Mesodermal cell (in vitro differentiated cells): ENCODE measurements at regions not wholly inside any gene's neighbourhood (a gene's known extent, or its start where the extent isn't known, plus 50 kb on each side); places are given as distances from the start of the nearest gene placed in this dataset.

Source experiments
- H3K27ac ChIP-seq: 2 replicates; pipeline ENCODE4 v1.7.0; 2013; ENCODE audit warnings: mild to moderate bottlenecking, low read depth, low read length, moderate library complexity; ENCODE audit not compliant: severe bottlenecking
- H3K36me3 ChIP-seq: 2 replicates; pipeline ENCODE4 v1.7.1; 2013; ENCODE audit warnings: mild to moderate bottlenecking, low read length, moderate library complexity; ENCODE audit not compliant: control insufficient read depth, insufficient read depth
- H3K4me1 ChIP-seq: one replicate; pipeline ENCODE4 v1.7.1; 2013; ENCODE audit warnings: mild to moderate bottlenecking, low read length; ENCODE audit not compliant: insufficient read depth, control insufficient read depth, poor library complexity, severe bottlenecking
- H3K4me3 ChIP-seq: 2 replicates; pipeline ENCODE4 v1.7.0; 2013; ENCODE audit warnings: low read length, control low read depth, mild to moderate bottlenecking; ENCODE audit not compliant: insufficient read depth, poor library complexity, severe bottlenecking; ENCODE audit errors: extremely low read depth
- H3K9me3 ChIP-seq: 2 replicates; pipeline ENCODE4 v1.7.1; 2013; ENCODE audit warnings: mild to moderate bottlenecking, low read length, moderate library complexity; ENCODE audit not compliant: control insufficient read depth
- WGBS, 2 experiments: methylation state at CpG; one replicate each; pipeline ENCODE4 v1.1.5; 2013; ENCODE audit warnings: missing lambda C conversion rate in 2 of 2; ENCODE audit not compliant: insufficient coverage in 2 of 2; 5-methylcytosine and 5-hydroxymethylcytosine counted together

GRCh38 chr7:156173346-156173745, 361.1 kb upstream of the SHH start:
- WGBS, 2 experiments = 88 to 90% methylated on average over 12 to 13 of the region's 13 CpGs
- H3K27ac ChIP-seq = no peak overlapping the region
- no peaks in the 10 kb centered on the region for H3K9me3 ChIP-seq
- no peaks in the 10 kb centered on the region for H3K36me3 ChIP-seq
- H3K4me1 ChIP-seq = no peaks in the 10 kb centered on the region
- H3K4me3 ChIP-seq = no peak overlapping the region

GRCh38 chr7:156172638-156173037, 360.4 kb upstream of the SHH start:
- WGBS, 2 experiments = 74 to 78% methylated on average over 5 of the region's 6 CpGs
- no peaks in the 10 kb centered on the region for H3K36me3 ChIP-seq
- H3K4me3 ChIP-seq = no peak overlapping the region
- no peak overlapping the region for H3K27ac ChIP-seq
- H3K9me3 ChIP-seq = no peaks in the 10 kb centered on the region
- no peaks in the 10 kb centered on the region for H3K4me1 ChIP-seq

GRCh38 chr7:156169474-156170370, 357.5 kb upstream of the SHH start:
- Histone ChIP-seq H3K4me1 (no peaks in the 10 kb centered on the region), H3K36me3 (no peaks in the 10 kb centered on the region), H3K27ac (no peak overlapping the region), H3K4me3 (no peak overlapping the region), H3K9me3 (no peaks in the 10 kb centered on the region)
- WGBS, 2 experiments = 77 to 82% methylated on average over 18 to 19 of the region's 32 CpGs

GRCh38 chr7:156168434-156168833, 356.2 kb upstream of the SHH start:
- whole genome bisulfite sequencing, 2 experiments = 93 to 98% methylated on average over 7 to 12 of the region's 18 CpGs

GRCh38 chr7:156167987-156168386, 355.7 kb upstream of the SHH start:
- 100% methylated on average over 3 to 4 of the region's 5 CpGs for WGBS, 2 experiments
- H3K27ac ChIP-seq = no peak overlapping the region
- no peaks in the 10 kb centered on the region for H3K36me3 ChIP-seq
- no peaks in the 10 kb centered on the region for H3K4me1 ChIP-seq
- no peak overlapping the region for H3K4me3 ChIP-seq
- H3K9me3 ChIP-seq = no peaks in the 10 kb centered on the region

More at GRCh38 chr7:156168434-156168833, 356.2 kb upstream of the SHH start:
- H3K9me3 ChIP-seq = no peaks in the 10 kb centered on the region
- H3K4me1 ChIP-seq = no peaks in the 10 kb centered on the region
- H3K36me3 ChIP-seq = no peaks in the 10 kb centered on the region
- no peak overlapping the region for H3K4me3 ChIP-seq
- H3K27ac ChIP-seq = no peak overlapping the region

- Histone ChIP-seq H3K9me3 (no peaks in the 10 kb centered on the region), H3K4me1 (no peaks in the 10 kb centered on the region), H3K36me3 (no peaks in the 10 kb centered on the region), H3K27ac (no peak overlapping the region), H3K4me3 (no peak overlapping the region)
- 84 to 86% methylated on average over 10 of the region's 10 CpGs for WGBS, 2 experiments
Measured at GRCh38 chr7:156167417-156167807, 355.1 kb upstream of the SHH start.

- 92 to 95% methylated on average over 9 to 11 of the region's 12 CpGs for WGBS, 2 experiments
- no peak overlapping the region for H3K27ac ChIP-seq
- H3K9me3 ChIP-seq = no peaks in the 10 kb centered on the region
- no peaks in the 10 kb centered on the region for H3K4me1 ChIP-seq
- no peaks in the 10 kb centered on the region for H3K36me3 ChIP-seq
- H3K4me3 ChIP-seq = no peak overlapping the region
Measured at GRCh38 chr7:156166692-156167416, 354.6 kb upstream of the SHH start.

GRCh38 chr7:156163747-156164146, 351.5 kb upstream of the SHH start:
- no peaks in the 10 kb centered on the region for H3K36me3 ChIP-seq
- H3K27ac ChIP-seq = no peak overlapping the region
- 77 to 92% methylated on average over 3 of the region's 3 CpGs for WGBS, 2 experiments
- H3K4me1 ChIP-seq = no peaks in the 10 kb centered on the region
- no peaks in the 10 kb centered on the region for H3K9me3 ChIP-seq
- no peak overlapping the region for H3K4me3 ChIP-seq

- Histone ChIP-seq H3K9me3 (no peaks in the 10 kb centered on the region), H3K36me3 (no peaks in the 10 kb centered on the region), H3K27ac (no peak overlapping the region), H3K4me1 (no peaks in the 10 kb centered on the region), H3K4me3 (no peak overlapping the region)
- WGBS, 2 experiments = 93 to 100% methylated on average over 2 to 5 of the region's 9 CpGs
Measured at GRCh38 chr7:156162451-156162850, 350.2 kb upstream of the SHH start.

GRCh38 chr7:156160811-156161210, 348.5 kb upstream of the SHH start:
- Histone ChIP-seq H3K4me1 (no peaks in the 10 kb centered on the region), H3K9me3 (no peaks in the 10 kb centered on the region), H3K36me3 (no peaks in the 10 kb centered on the region), H3K4me3 (no peak overlapping the region), H3K27ac (no peak overlapping the region)
- WGBS, 2 experiments = 36 to 38% methylated on average over 10 to 15 of the region's 15 CpGs

GRCh38 chr7:156158693-156159092, 346.4 kb upstream of the SHH start:
- Histone ChIP-seq H3K9me3 (no peaks in the 10 kb centered on the region), H3K27ac (no peak overlapping the region), H3K4me3 (no peak overlapping the region), H3K4me1 (no peaks in the 10 kb centered on the region), H3K36me3 (no peaks in the 10 kb centered on the region)
- whole genome bisulfite sequencing, 2 experiments = 91 to 93% methylated on average over 6 to 7 of the region's 11 CpGs
